Right forelimb (tissue), 1 donor: ENCODE measurements at regions not wholly inside any gene's neighbourhood (a gene's known extent, or its start where the extent isn't known, plus 50 kb on each side); places are given as distances from the start of the nearest gene placed in this dataset.

Experiments used
- DNase-seq: peaks from one replicate; pipeline ENCODE4 v3.0.0-alpha.2; 2018

DNA sequence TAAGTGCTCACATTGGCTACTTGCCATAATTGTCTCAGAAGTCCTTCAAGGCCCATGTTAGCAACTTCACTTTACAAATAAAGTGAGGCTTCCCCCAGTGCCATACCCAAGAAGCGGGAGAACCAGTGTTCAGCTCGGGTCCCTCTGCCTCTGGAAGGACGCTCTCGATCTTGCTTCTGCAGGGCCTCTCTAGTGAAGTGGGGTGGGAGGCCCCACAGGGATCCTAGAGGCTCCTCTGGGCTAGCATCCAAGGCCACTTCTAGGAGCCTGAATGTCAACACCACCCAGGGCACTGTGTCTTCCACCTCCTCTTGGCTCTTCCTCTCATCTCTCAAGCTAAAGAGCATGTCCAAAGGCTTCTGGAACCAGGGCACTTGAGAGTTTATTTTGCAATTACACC, 282.5 kb downstream of the GADD45G start:
- DNase-seq = no peak

GRCh38 chr9:89888233-89888632, 283.4 kb downstream of the GADD45G start:
- DNase-seq = no peak

DNA sequence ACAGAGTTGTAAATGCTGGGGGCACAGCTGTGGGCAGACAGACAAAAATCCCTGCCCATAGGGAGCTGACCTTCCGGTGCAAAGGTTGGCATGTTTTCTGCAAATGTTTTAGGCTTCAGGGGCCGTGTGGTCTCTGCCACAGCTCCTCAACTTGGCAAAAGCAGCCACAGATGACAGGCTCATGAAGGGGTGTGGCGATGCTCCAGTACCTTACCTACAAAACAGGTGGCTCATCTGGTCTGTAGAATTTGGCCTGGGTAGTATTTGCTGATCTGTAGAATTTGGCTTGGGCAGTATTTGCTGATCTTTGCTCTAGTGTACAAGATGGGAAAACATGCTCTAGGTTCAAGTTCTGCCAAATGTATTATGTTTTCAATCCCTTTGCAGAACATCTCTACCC, 283.9 kb downstream of the GADD45G start:
- DNase-seq = no peak

- no peak for DNase-seq
These were observed 285.1 kb downstream of the GADD45G start for GRCh38 chr9:89889865-89890264.

DNA sequence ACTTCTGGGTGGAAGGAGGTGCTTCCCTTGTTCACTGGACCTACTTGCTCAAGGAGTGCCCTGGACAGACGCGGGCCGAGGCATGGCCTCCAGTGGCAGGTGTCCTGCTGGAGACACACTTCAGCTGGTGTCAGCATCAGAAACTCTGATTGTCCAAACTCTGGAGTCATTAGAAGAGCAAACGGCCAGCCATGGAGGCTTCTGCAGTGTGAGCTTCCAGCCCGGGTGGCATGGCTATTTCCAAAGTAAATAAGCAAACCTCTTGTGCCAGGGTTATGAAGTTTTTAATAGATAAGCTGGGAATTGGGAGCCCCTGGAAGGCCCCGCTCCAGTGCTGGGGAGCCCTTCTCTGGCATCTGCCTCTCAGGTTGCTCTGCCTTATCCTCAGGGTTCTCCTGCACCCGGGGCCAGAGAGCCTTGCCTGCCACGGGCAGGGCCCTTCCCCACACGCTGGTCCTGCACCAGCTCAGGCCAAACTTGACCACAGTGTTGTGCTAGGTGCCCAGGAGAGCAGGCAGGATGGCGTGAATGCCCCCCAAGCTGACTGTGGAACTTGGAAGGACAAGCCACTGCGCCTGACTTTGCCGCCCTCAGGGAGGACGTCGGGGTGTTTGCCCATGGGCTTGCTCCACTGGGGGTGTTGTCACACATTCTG, 285.6 kb downstream of the GADD45G start:
- DNase-seq = no peak

- DNase-seq = no peak
These were observed 286.4 kb downstream of the GADD45G start for GRCh38 chr9:89891221-89891590.

- DNase-seq = peak; percentile 71
These were observed 286.9 kb downstream of the GADD45G start for GRCh38 chr9:89891591-89892304.

DNA sequence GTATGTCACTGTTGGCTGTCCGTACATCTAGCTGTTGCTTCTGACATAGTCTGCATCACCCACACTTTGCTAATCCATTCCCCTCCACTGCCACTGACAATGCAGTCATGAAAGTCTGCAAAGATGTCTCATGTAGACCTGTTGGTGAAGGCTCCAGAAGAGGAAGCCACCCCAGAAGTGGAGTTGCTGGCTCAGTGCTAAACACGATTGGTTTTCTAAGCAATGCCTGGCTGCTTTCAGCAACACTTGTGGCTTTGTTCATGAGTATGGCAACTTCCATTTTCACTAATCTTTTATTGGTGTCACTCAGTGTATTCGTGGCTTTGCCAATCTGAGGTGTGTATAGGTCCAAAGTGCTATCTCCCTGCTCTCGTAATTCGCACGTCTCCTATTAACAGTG, 288.1 kb downstream of the GADD45G start:
- no peak for DNase-seq

DNA sequence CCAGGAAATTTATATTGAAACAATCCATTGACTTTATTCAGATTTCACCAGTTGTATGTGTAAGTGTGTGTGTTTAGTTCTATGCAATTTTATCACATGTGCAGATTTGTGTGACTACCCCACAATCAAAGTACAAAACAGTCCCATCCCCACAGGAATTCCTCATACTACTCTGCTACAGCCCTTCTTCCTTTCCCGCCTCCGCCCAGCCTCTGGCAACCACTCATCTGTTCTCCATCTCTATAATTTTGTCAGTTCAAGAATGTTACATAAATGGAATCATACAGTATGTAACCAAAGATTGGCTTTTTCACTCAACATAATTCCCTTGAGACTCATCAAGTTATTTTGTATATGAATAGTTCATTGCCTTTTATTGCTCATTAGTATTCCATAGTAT, 289.1 kb downstream of the GADD45G start:
- no peak for DNase-seq

DNA sequence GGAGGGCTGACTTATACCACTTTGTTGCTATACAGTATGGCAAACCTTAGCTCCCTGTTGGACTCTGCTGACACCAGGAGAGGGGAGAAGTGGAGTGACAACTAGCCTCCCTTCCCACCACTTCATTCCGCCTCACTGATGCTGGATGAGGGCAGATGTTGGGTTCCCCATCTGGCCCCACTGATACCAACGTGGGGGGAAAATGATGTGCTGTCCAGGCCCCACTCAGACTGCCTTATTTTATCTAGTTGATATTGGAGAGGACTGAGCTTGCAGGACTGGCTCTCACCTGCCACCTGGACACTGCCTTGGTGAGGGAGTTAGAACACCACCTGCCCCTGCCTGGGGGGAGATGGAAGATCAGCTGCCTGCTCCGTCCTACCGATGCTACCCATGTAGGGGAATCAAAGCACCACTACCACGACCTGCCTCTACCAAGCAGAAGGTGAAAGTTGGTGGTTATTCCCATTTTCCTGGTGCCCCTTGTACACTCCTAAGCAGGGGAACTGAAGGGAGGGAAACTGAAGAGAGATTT, 292.1 kb downstream of the GADD45G start:
- no peak for DNase-seq

- DNase-seq = no peak
These were observed 294.8 kb downstream of the GADD45G start for GRCh38 chr9:89899573-89899972.

DNA sequence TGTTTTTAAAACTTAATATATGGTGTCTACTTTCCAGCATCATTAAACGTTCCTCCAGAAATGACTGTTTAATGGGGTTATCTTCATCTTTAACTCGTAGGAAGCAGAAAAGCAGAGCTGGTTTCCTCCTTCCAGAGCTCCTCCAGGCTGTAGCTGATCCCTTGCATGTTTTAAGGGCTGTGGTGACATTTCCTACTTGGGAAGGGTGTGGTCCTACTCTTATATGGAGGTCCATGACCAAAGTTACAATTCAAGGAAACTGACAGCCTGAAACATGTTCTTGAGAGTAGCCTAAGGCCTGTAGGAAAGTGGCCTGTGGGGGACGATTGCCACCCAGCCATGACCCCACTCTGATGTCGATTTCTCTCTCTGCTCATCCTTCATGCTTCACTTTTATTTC, 297.1 kb downstream of the GADD45G start:
- no peak for DNase-seq

DNA sequence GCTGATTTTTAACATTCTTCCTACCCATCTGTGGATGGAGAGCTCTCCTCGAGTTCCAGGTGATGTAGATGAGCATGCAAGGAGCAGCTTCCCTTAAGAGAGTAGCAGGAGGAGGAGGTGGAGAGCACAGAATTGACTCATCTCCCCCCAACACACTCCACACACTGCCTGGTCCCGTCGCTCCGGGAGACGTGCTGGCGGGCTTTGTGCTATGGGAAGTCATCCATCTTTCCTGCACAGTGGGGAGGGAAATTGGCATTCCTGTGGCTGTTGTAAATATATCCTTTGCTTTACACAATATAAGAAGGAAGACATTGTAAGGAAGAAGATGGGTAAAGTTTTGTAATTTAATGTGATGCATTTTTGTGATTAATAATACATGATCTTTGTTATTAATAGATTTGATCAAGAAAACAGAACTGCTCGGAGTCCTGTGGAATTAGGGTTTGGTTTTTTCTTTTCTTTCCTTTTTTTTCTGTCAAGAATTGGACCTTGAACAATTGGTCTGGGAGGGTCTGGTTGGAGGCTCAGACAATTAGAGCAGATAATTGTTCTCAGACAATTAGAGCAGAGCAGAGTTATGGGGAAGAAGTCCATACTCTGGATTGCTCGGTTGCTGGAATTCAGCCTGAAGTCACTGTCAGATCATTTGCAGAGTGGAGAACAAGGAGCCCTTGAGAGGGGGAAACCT, 297.8 kb downstream of the GADD45G start:
- DNase-seq = peak; percentile 80

GRCh38 chr9:89903141-89903475, 298.3 kb downstream of the GADD45G start:
- no peak for DNase-seq

GRCh38 chr9:89905606-89906338, 301.0 kb downstream of the GADD45G start:
- DNase-seq = no peak

DNA sequence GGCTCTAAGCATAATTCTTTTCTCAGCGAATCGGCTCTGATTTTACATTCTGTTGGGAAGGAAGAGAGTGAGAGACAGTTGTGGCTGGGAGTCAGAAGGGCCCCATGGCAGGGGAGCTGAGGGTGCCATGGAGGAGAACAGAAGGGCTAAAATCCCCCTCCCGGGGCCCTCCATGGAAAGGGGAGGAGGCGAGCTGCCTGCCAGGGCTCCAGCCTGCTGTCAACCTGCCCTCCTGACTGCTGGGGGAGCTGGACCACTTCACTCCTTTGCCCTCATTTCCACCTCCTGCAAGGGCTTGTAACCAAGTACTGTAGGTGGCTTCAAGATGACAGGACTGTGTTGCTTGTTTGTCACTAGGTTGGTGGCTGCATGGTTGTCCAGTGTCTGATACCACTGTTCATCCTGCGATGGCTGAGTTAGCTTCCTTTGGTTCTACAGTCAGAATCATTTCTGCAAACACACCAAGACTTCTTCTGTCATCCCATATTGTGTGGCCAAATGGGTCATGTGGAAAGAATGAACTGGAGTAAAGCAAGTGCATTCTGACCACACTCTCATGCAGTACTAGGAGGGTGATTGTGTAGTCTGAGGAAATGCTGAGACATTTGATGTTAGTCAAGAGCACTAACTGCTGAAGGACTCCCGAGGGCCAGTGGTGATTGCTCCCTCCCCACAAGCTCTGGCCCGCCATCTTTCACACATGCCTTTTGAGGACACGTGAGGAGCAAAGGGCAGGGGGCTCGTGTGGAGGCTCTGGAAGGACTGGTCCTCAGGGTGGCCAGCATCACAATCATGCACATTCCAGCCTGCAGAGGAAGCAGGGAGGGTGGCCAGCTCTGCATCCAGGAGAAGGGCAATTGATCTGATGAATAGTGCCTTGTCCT, 307.2 kb downstream of the GADD45G start:
- DNase-seq = no peak

GRCh38 chr9:89912605-89912953, 307.8 kb downstream of the GADD45G start:
- DNase-seq = no peak

DNA sequence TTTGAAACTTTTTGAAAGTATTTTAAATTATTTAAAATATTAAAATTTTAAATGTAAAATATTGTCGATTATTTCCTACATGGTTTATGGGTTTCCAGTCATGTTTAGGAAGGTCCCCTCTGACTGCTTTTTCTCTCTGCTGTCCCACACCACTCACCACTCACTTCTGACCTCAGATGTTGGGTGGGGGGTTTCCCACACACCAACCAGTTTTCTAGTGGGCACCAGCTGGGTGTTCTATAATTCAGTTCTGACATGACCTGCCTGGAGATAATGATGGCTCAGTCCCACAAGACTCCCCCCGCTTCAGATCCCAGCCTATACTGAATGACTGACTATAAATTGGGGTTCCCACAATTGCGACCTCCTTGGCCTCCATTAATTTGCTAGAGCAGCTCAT, 310.4 kb downstream of the GADD45G start:
- no peak for DNase-seq

DNA sequence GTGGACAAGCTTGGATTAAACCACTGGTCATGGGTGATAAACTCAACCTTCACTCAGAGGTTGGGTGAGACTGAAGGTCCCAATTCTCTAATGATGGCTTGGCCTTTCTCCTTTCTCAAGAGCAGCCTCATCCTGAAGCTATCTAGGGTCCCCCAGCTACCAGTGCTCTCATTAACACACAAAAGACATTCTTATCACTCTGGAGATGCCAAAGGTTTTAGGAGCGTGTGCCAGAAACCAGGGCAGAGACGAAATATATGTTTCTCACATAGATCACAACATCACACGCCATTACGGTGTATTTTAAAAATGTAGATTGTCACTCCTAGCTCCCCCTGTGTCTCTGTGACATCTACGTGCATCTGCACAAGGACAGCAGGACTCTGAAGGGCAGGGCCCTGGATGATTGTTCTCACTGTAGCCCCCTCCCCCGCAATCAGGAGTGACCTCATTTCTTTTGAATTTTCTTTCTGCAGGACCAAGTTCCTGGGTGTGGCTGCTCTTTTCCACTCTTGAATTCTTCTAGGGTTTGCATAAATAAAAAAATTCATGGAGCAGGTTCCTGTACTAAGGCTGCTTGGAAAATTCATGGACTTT, 311.3 kb downstream of the GADD45G start:
- no peak for DNase-seq

DNA sequence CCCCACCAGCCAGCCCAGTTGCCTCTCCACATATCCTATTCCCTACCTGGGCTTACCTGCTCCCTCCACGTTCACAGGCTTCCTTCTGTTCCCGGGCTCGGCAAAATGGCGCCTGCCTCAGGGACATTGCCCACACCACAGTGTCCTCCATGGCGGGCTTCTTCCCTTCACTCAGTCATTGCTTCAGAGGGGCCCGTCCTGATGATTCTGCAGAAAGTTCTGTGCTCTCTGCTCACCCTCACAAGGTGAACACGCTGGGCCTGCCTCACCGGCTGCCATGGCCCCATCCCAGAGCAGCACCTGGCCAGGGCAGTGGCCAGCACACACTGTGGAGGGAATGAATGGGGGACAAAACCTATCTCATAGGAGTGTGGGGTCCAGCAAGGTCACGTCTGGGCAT, 313.0 kb downstream of the GADD45G start:
- DNase-seq = no peak

GRCh38 chr9:89919171-89919681, 314.4 kb downstream of the GADD45G start:
- no peak for DNase-seq

DNA sequence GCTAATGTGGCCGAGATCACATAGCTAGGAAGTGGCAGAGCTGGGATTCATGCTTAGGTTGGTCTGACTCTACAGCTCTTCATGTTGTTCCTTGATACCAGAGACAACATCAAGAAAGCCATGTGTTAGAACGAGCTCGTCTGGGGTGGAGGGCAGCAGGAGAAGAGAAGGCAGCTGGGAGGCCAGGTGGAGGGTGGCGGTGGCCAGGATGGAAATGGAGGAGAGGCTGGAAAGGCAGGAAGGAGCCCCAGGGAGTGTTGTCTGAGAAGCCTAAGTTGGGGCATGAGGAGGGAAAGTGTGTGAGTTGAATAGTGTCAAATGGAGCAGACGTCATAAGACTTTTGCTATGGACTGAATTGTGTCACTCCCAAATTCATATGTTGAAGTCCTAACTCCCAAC, 315.3 kb downstream of the GADD45G start:
- DNase-seq = no peak
